ENCODE measurements at regions not wholly inside any gene's neighbourhood (a gene's known extent, or its start where the extent isn't known, plus 50 kb on each side); places are given as distances from the start of the nearest gene placed in this dataset.
A peak's percentile ranks its signal among the peaks of the same experiment; 100 is the strongest.

GRCh38 chr10:4663162-4663992 is 162.6 kb upstream of the AKR1E2 start:
- peak; percentile 98 for DNase-seq (ENCODE audit: low read depth)

GRCh38 chr10:4662576-4663161 is 163.3 kb upstream of the AKR1E2 start:
- peak; percentile 82 for DNase-seq (ENCODE audit: low read depth)

- no peak for DNase-seq (ENCODE audit: low read depth)
Observed at GRCh38 chr10:4661511-4662255, 164.3 kb upstream of the AKR1E2 start.

- DNase-seq (ENCODE audit: low read depth) = no peak
Observed at GRCh38 chr10:4658777-4659176, 167.2 kb upstream of the AKR1E2 start.

GRCh38 chr10:4656576-4657194 is 169.3 kb upstream of the AKR1E2 start:
- peak; percentile 46 for DNase-seq (ENCODE audit: low read depth)

- no peak for DNase-seq (ENCODE audit: low read depth)
Observed at GRCh38 chr10:4655879-4656278, 170.1 kb upstream of the AKR1E2 start.

GRCh38 chr10:4655406-4655805 is 170.6 kb upstream of the AKR1E2 start:
- no peak for DNase-seq (ENCODE audit: low read depth)

GRCh38 chr10:4654496-4654895 is 171.5 kb upstream of the AKR1E2 start:
- DNase-seq (ENCODE audit: low read depth) = no peak

GRCh38 chr10:4653160-4653559 is 172.8 kb upstream of the AKR1E2 start:
- no peak for DNase-seq (ENCODE audit: low read depth)

- DNase-seq (ENCODE audit: low read depth) = no peak
Observed at GRCh38 chr10:4652111-4653010, 173.6 kb upstream of the AKR1E2 start.

GRCh38 chr10:4651404-4652037 is 174.5 kb upstream of the AKR1E2 start:
- DNase-seq (ENCODE audit: low read depth) = no peak

GRCh38 chr10:4650582-4650981 is 175.4 kb upstream of the AKR1E2 start:
- DNase-seq (ENCODE audit: low read depth) = no peak

- DNase-seq (ENCODE audit: low read depth) = no peak
Observed at GRCh38 chr10:4649886-4650508, 176.0 kb upstream of the AKR1E2 start.

GRCh38 chr10:4649471-4649870 is 176.5 kb upstream of the AKR1E2 start:
- no peak for DNase-seq (ENCODE audit: low read depth)

- no peak for DNase-seq (ENCODE audit: low read depth)
Observed at GRCh38 chr10:4648999-4649398, 177.0 kb upstream of the AKR1E2 start.

- no peak for DNase-seq (ENCODE audit: low read depth)
Observed at GRCh38 chr10:4647109-4647785, 178.8 kb upstream of the AKR1E2 start.

GRCh38 chr10:4646547-4646946 is 179.5 kb upstream of the AKR1E2 start:
- DNase-seq (ENCODE audit: low read depth) = no peak

- no peak for DNase-seq (ENCODE audit: low read depth)
Observed at GRCh38 chr10:4645836-4646235, 180.2 kb upstream of the AKR1E2 start.

- DNase-seq (ENCODE audit: low read depth) = no peak
Observed at GRCh38 chr10:4643471-4643870, 182.5 kb upstream of the AKR1E2 start.

Data from HT1080 (cell line).